Activated T-cell treated with anti-CD3 and anti-CD28 coated beads, Interleukin-2, amount 50 U/mL, for 1 hour (primary cell): ENCODE measurements at regions not wholly inside any gene's neighbourhood (a gene's known extent, or its start where the extent isn't known, plus 50 kb on each side); places are given as distances from the start of the nearest gene placed in this dataset.

Experiments used
- DNase-seq: peaks from one replicate; pipeline ENCODE4 v3.0.0-alpha.2; 2020

DNA sequence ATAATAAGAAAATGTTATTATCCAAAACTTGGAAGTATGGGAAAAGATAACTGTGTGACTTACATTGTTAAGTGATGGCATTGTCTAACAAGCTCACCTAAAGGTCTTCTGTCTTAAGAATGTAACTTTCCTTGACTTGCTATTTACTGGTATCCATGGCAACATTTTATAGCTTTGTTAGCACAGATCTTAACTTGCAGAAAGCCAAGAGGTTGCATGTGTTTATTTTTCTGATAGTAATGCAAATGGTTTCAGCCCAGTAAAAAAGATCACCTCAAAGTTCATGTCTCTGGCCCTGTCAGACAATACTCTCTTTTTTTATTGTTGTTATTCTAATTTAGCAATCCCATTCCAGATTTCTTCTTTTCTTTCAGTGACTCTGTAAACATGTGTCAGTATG is 425.3 kb downstream of the SPRY1 start:
- no peak for DNase-seq

DNA sequence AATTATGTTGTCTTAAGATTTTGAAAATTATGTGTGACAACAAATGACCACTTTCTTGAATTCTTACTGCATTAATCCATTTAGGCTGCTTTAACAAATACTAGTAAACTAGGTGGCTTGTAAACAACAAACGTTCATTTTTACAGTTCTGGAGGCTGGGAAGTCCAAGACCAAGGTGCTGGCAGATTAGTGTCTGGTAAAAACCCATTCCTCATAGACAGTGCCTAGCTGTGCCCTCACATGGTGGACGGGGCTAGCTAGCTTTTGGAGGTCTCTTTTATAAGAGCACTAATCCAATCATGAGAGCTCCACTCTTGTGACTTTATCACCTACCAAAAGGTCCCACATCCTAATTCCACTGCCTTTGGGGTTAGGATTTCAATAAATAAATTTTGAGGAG is 425.8 kb downstream of the SPRY1 start:
- DNase-seq, result no peak

DNA sequence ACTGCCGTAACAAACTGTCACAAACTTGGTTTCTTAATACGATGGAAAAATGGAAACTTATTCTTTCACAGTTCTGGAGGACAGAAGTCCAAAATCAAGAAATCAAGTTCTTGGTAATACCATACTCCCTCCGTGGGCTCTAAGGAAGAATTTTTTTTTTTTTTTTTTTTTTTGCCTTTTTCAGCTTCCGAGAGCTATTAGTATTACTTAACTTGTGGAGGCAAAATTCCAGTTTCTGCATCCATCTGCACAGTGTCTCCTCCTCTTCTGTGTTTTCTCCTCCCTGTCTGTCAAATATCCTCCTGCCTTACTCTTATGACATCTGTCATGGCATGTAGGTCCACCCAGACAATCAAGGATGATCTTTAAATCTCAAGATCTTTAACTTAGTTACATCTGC is 426.6 kb downstream of the SPRY1 start:
- no peak for DNase-seq

DNA sequence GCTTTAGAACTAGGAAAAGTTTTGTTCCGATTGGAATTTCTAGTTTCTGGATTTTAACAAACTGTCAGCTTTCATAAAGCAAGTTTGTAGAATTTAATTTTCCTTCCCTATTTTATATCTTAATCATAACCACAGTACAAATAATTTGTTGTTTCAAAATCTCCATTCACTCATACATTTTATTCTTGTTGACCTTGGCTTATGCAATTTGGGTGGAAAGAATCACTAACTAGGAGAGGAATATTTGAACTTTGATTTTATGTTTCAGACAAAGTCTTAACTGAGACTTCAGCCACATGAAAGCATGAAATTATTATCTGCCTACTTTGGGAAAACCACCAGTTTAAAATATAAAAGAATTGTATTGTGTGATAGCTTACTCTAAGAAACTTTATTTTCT is 427.9 kb downstream of the SPRY1 start:
- DNase-seq, result no peak

DNA sequence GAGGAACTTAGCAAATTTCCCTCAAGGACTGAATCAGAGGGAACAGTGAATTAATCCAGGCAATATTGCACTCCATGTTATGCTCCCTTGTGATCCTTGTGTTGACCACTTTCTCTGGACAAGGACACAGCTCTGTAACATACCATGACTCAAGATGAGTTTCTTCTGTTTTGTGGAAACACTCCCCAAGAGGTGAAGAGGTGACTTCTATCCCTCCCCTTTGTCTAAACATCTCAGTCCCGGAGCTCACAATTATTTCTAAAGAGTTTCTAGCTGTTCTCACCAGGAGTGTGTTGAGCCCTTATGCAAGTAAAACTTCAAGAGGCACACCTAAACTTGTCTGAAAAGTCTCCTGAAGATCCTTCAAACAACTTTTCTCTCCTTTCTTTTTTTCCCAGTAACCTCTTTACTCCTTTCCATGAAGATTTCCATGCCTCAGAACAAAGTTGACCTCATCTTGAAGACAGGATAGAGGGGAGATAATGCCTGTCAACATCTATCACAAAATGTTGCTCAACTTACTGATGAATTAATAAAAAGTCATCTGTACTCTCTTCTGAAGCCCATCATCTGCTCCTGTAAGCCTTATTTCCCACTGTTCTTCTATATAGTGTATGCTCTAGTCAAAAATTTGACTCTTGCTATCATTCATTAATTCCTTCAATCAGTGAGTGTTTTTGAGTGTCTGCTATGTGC is 429.1 kb downstream of the SPRY1 start:
- DNase-seq, result no peak

DNA sequence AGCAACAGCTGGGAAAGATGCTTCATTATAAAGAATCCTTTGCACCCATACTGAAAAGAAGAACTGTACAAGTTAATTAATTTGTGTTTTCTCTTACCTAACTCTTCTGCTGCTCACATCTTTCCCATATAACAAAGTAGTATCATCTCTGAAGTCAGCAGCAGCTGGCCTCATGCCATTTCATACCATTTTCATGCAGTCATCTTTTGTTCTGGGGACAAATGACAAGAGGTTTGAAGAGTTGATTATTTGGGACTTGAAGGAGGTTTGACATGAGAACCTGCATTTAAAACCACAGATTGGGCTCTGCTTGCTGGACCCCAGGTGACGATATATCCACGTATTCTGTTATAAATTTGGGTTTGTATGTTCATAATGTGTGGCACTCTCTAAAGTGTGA is 430.3 kb downstream of the SPRY1 start:
- no peak for DNase-seq

- DNase-seq, result no peak
These were observed 430.9 kb downstream of the SPRY1 start for GRCh38 chr4:123827511-123827910.

DNA sequence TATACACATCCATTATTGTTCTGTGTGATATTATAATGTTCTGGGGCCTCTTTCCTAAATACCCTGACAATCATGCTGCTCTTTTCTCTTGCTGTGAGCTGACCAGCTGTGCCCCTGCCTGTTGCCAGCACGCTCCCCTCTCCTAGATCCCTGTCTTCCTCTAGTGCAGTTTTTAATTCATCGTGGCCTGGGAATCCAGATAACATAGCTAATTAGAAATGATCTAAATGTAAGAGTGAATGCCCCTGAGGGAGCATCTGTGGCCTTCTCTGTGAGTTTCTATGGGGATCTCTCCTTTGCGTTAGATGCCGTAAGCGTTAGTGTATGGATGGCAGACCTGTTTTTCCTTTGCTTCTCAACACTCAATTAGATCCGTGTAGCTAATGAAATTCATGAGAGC is 434.3 kb downstream of the SPRY1 start:
- no peak for DNase-seq

DNA sequence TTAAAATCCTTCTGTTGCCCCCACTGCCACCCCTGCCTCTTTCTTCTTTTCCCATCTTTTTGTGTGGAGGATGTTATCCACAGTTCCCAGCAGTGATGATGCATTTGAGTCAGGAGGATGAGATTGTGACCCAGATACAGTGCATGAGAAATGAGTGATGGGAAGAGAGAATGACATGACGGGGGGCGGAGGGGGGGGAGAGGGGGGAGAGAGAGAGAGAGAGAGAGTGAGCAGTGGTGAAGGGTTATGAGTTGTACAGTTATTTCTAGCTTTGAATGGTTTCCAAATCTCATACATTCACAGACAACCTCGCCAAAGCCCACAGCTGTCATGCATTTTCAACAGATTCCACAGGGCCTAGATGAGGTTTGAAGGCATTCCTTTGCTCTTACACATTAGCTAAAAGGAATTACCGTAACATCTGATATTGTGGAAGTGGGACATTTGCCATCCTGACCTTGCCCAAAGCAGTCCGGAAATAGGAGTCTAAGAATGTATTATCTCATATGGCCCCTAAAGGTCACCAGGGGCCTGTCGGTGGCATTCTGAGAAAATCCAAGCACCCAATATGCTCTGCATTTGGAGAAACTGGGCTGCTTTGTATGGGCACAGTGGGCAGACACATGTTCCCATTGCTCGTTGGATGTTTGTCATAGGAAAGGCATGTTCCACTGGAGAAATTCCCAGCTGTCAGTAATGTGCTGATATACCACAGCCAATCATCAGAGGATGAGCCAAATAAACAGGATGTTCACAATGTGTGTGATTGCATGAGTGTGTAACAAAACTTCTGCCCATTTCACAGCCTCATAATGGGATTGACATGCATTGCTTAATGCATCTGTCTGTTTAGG is 435.8 kb downstream of the SPRY1 start:
- no peak for DNase-seq

GRCh38 chr4:123833171-123833643 is 436.6 kb downstream of the SPRY1 start:
- DNase-seq, result no peak

DNA sequence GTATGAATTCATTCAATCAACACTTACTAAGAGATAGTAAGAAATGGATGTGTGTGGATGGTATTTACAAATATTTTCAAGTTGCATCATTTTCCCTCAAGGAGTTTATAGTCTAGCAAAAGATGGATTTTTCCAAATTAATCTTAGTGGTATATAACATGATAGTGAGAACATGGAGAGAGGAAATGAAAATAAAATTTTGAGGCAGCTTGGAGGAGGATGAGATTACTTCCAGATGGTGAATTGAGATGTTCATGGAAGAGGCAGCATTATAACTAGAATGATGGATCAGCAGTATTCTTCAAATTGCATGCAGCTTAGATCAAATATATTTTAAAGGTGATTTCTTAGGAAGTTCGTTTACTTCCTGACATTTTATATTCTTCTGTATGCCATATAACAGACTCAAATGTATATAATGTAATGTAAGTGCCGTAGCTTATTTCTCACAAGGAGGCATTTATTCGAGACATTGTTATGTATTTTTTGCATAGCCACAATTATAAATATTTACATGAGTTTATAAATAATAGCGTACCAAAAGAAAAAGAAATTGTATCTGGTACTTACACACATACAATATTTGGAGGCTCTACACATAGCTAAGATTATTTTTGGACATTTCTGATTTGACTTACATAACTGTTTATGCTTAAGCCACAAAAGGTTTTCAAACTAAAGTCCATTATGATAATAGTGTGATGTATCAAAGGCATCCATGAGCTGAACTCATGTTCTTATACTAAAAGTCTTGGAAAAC is 439.4 kb downstream of the SPRY1 start:
- no peak for DNase-seq

GRCh38 chr4:123836851-123837595 is 440.4 kb downstream of the SPRY1 start:
- DNase-seq, result no peak

DNA sequence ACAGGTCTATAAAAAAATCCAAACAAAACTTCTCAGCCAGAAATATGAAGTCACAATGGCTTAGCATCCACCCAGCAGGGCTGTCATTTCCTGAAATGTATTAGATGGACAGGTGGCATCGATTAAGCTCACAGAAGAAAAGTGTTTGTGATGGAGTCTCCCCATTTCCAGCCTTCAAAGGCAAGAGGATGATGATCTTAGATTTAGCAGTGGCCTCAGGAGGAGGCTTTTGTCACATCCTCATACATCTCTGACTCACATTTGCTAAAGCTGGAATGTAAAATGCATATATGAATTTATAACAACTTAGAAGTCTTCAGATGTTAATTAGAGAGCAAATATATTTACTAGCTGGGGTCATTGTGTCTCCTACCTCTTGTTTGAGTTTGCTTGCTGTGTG is 441.9 kb downstream of the SPRY1 start:
- no peak for DNase-seq

DNA sequence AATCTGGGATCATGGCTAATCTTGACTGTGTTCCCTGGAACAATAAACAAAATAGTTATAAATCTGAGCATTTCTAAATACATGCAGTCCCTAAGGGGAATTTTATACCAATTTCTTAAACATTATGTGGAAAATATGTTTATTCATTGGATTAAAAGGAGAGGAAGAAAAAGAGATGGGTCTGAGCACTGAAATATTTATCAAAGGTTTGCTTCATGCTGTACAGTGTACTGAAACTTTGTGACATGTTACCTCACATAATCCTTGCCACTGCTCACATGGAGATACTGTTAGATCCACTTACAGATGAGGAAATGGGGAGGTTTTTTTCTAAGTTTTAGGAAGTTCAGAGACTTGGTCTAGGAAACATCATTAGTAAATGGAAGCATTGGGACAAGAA is 443.6 kb downstream of the SPRY1 start:
- DNase-seq, result no peak

- DNase-seq, result no peak
These were observed 445.0 kb downstream of the SPRY1 start for GRCh38 chr4:123841447-123842121.

DNA sequence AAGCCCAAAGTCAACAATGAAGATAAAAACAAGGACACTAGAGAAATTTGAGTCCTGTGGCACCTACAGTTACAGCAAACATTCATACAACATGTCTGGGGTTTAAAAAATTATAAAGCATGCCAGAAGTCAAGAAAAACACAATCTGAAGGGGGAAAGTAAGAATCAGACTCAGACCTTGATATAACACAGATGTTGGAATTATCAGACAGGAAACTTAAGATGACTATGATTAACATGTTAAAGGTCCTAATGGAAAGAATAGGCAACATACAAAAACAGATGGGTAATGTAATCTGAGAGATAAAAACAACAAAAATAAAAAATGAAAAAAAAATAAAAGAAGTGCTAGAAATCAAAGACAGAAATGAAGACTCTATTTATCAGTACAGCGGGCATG is 446.5 kb downstream of the SPRY1 start:
- no peak for DNase-seq

GRCh38 chr4:123844374-123844773 is 447.8 kb downstream of the SPRY1 start:
- no peak for DNase-seq

GRCh38 chr4:123846092-123846491 is 449.5 kb downstream of the SPRY1 start:
- DNase-seq, result no peak

GRCh38 chr4:123846561-123846960 is 450.0 kb downstream of the SPRY1 start:
- DNase-seq, result no peak

DNA sequence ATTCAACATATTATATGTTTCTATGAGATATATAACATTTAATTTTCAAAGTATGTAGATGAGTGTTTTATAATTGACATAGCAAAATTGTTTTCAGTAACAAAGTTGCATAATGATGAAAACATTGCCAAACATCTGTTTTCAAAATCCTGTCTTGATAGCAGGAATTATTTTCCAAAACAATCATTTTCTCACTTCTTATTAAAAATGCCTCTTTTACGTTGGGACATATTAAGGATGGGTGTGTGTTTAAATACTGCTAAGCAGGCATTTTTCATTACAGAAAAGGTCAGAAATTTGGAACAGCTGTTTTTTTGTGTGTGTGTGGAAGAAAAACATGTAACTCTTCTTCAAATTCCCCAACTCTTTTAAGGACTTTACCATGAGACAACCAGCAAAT is 452.0 kb downstream of the SPRY1 start:
- DNase-seq, result no peak

GRCh38 chr4:123849495-123849894 is 452.9 kb downstream of the SPRY1 start:
- DNase-seq, result no peak

GRCh38 chr4:123851521-123851920 is 454.9 kb downstream of the SPRY1 start:
- DNase-seq, result no peak
